GM20000 (cell line): ENCODE measurements at regions not wholly inside any gene's neighbourhood (a gene's known extent, or its start where the extent isn't known, plus 50 kb on each side); places are given as distances from the start of the nearest gene placed in this dataset.

ENCODE experiments used
- DNase-seq: peaks from one replicate; pipeline ENCODE4 v3.0.0; 2012; ENCODE audit warnings: low spot score
- TF ChIP-seq, protein P1 (sequence below): IDR thresholded peaks from 2 replicates; pipeline ENCODE4 v1.5.1; 2012; ENCODE audit warnings: mild to moderate bottlenecking, control low read depth; ENCODE audit errors: extremely low read depth, missing control alignments

DNA sequence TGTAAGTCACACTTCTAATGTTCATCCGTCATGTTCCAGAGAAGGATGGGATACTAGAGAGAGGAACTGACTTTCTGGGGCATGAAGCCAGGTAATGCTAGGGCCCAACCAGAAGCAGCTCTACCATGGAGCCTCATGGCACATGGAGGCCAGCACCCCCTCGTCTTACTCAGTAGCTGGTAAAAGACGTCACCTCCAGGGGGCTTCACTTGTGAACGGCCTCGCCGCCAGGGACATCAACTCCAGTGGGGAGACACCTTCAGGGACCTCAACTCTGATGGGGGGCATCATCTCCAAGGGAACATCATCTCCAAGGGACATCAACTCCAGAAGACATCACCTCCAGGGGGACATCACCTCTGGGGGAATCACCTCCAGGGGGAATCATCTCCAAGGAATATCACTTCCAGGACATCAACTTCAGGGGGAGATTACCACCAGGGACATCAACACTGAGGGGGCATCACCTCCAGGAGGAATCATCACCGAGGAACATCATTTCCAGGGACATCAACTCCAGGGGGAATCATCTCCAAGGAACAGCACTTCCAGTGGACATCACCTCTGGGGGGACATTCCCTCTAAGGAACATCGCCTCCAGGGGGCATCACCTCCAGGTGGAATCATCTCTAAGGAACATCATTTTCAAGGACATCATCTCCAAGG is 168.4 kb downstream of the NDUFA10 start:
- DNase-seq: no peak
- TF ChIP-seq, protein P1, sequence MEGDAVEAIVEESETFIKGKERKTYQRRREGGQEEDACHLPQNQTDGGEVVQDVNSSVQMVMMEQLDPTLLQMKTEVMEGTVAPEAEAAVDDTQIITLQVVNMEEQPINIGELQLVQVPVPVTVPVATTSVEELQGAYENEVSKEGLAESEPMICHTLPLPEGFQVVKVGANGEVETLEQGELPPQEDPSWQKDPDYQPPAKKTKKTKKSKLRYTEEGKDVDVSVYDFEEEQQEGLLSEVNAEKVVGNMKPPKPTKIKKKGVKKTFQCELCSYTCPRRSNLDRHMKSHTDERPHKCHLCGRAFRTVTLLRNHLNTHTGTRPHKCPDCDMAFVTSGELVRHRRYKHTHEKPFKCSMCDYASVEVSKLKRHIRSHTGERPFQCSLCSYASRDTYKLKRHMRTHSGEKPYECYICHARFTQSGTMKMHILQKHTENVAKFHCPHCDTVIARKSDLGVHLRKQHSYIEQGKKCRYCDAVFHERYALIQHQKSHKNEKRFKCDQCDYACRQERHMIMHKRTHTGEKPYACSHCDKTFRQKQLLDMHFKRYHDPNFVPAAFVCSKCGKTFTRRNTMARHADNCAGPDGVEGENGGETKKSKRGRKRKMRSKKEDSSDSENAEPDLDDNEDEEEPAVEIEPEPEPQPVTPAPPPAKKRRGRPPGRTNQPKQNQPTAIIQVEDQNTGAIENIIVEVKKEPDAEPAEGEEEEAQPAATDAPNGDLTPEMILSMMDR: no peak

DNA sequence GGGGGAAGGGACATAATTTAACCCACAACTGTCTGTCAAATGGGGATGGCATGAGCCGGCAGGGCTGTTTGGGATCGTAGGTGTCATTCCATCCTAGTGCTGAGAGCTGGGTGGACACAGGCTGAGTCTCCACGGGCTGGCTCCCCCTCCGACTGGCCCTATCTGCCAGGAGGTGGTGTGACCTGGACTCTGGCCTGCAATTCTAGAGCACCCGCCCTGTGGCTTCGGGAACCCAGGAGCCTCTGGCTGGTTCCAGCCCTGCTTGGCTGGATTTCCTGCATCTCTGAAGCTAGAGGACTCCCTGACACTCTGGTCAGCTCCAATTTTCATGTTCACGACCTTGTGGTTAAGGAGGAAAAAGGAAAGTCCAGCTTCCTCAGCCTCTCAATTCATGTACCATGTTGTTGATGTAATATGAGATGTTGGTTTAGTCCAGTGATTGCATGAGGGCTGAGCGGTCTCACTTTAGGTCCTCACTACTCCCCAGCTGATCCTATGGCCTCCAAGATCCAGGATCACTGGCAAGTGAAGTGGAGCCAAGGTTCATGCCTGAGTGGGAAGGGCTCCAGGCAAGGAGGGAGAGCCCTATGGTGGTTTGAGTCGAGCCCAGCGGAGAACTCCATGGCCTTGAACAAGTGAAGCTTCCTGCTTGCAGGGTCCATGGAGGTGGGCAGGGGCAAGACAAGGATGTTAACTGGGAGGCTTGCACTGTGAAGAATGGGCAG is 169.1 kb downstream of the NDUFA10 start:
- TF ChIP-seq, protein P1: no peak
- DNase-seq: no peak

- TF ChIP-seq, protein P1: no peak
- DNase-seq: no peak
These were observed 170.5 kb downstream of the NDUFA10 start for GRCh38 chr2:239854596-239854995.

DNA sequence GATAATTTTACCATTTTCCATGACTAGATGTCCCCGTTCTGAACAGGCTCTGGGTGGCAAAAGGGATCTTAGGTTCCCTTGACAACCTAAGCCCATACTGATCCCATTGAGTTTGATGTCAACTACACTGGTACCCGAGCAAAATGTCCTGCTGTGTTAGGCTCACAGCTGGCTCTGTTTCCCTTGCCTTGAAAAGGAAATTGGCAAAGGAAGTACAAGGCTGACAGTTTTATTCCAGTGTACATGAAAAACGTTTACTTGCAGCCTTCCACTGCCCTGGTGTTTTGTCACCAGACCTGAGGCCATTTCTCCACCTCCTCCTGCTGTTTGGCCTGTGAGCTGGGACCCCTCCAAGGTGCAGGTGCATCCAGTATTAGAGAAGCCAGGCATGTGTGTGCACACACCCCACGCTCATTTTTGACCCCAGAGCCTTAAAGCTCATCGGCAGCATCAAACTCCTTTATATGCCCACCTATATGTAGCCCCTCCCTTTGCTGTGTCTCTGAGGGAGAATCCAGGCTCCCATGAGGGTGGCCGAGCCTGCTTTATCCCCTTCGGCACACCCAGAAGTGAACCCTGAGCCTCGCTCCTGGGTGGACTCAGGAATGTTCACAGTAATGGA is 171.3 kb downstream of the NDUFA10 start:
- TF ChIP-seq, protein P1: no peak
- no peak for DNase-seq

- TF ChIP-seq, protein P1: no peak
- DNase-seq: no peak
These were observed 172.0 kb downstream of the NDUFA10 start for GRCh38 chr2:239853121-239853520.

DNA sequence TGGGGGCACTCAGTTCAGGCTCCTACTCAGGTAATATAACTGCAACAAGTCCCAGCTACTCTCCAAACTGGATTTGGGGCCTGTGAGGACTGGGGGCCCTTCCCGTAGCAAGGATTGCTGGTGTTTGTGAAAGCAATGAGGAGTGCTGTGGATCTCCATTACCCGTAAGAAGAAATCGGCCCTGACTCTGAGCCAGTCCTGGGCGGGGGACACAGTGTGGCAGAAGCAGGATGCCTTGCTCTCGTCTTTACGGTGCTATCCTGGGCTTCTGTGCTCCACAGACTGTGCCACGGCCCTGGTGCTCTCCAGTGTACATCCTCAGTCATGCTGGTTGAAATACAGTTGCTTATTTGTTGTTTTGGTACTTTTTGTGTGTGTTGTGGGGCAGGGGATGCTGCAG is 172.9 kb downstream of the NDUFA10 start:
- no peak for DNase-seq
- TF ChIP-seq, protein P1: no peak
